ENCODE measurements at regions not wholly inside any gene's neighbourhood (a gene's known extent, or its start where the extent isn't known, plus 50 kb on each side); places are given as distances from the start of the nearest gene placed in this dataset.

DNA sequence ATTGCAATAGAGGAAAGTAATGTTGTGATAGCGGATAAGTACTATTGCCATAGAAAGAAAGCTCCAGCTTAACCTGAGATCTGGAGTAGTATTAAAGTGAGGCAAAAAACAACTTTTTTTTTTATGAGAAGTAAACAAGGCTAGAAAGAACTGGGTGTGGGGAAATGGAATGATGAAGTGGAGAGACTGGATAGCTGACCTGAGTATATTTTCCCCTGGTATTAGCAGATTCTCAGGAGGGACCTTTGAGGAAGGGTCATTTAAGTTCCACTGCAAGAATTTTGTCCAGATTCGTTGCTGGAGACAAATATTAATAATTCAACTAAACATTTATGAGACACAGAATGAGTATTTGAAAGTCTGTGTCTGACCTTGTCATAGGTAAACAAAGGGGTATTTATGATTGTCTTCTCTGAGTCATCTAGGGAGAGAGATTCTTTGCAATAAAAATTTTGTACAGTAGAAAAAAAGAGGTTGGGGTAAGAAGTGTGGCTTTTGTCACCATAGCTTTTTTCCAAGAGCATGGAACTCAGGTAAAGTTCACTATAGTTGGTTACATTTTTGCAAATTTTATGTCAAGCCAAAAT lies 2095.9 kb downstream of the ARAP2 start:
- no peak overlapping the region for H4K91ac ChIP-seq (replicated peaks; ENCODE audit: insufficient read length, low read length)
- ChIA-PET POLR2A (ENCODE audit: partially characterized antibody) (interaction anchor here (0.6 kb wide), 1 partner anchor 340 kb away, joined by 3 read pairs; no protein-coding TSS in a partner anchor), CTCF (ENCODE audit: partially characterized antibody) (no interaction called here)
- H2BK120ac ChIP-seq (replicated peaks; ENCODE audit: low read depth, low read length) = no peak overlapping the region
- no peaks in the 10 kb centered on the region for H3K27me3 ChIP-seq (replicated peaks in 1 of 4; ENCODE audit: control insufficient read depth in 3 of 4, extremely low read depth in 1 of 4, insufficient read depth in 3 of 4, low read length in 3 of 4)
- FAIRE-seq = no peak
- no peak overlapping the region for H4K5ac ChIP-seq (ENCODE audit: insufficient read length, low read depth, low read length)
- H3K23ac ChIP-seq (ENCODE audit: insufficient read length) = no peak overlapping the region
- H3K14ac ChIP-seq (ENCODE audit: insufficient read length) = no peak overlapping the region
- no peak overlapping the region for H3K18ac ChIP-seq (ENCODE audit: extremely low read depth, low read length)
- no peak overlapping the region for H2BK15ac ChIP-seq (ENCODE audit: low read length)
- no peak overlapping the region for H3K4me2 ChIP-seq (ENCODE audit: insufficient read depth in 1 of 2, low read depth in 2 of 2, low read length in 2 of 2)
- H3K56ac ChIP-seq (replicated peaks; ENCODE audit: insufficient read length, low read depth, low read length) = no peak overlapping the region
- H3K27ac ChIP-seq (ENCODE audit: low read depth, low read length) = no peak overlapping the region
- H3K79me2 ChIP-seq (ENCODE audit: control insufficient read depth in 1 of 2, insufficient read depth in 2 of 2, low read length in 2 of 2) = no peaks in the 10 kb centered on the region
- H2BK12ac ChIP-seq (ENCODE audit: low read depth, low read length) = no peak overlapping the region
- no peaks in the 10 kb centered on the region for H3K36me3 ChIP-seq (ENCODE audit: control insufficient read depth in 2 of 4, insufficient read depth in 4 of 4, low read length in 3 of 4)
- H3K4me3 ChIP-seq (ENCODE audit: extremely low read depth in 1 of 4, insufficient read depth in 2 of 4, low read depth in 3 of 4, low read length in 4 of 4) = no peak overlapping the region
- no peak overlapping the region for H3K9ac ChIP-seq (replicated peaks in 1 of 4; ENCODE audit: extremely low read depth in 1 of 4, low read depth in 3 of 4, low read length in 3 of 4)
- no peaks in the 10 kb centered on the region for H4K20me1 ChIP-seq (replicated peaks in 1 of 2; ENCODE audit: control insufficient read depth in 1 of 2, insufficient read depth in 2 of 2, low read length in 2 of 2)
- H3K79me1 ChIP-seq (ENCODE audit: low read depth, low read length) = no peaks in the 10 kb centered on the region
- no peak overlapping the region for H3K4ac ChIP-seq (replicated peaks; ENCODE audit: insufficient read length, low read depth, low read length)
- H2AK5ac ChIP-seq (ENCODE audit: low read depth, low read length) = no peak overlapping the region
- H3K9me3 ChIP-seq (ENCODE audit: insufficient read depth in 2 of 2, low read depth in 1 of 2, low read length in 1 of 2) = no peaks in the 10 kb centered on the region
- H2BK5ac ChIP-seq (ENCODE audit: low read depth, low read length) = no peak overlapping the region
- no peaks in the 10 kb centered on the region for H3K4me1 ChIP-seq (replicated peaks in 1 of 4; ENCODE audit: control insufficient read depth in 3 of 4, insufficient read depth in 4 of 4, low read length in 3 of 4)
- H3K23me2 ChIP-seq (ENCODE audit: low read depth, low read length) = no peaks in the 10 kb centered on the region
- no peak for TF ChIP-seq CHD2 (IDR thresholded peaks at IDR 0.05; ENCODE audit: low read length)
- TF ChIP-seq TAF7 (optimal IDR thresholded peaks at IDR 0.05; ENCODE audit: borderline replicate concordance, low read depth, low read length) = no peak
- no peak for TF ChIP-seq CBX5 (IDR thresholded peaks at IDR 0.05; ENCODE audit: low read depth, low read length)
- no peak for TF ChIP-seq NRF1 (IDR thresholded peaks at IDR 0.05; ENCODE audit: low read depth, low read length)
- no peak for TF ChIP-seq CEBPB (IDR thresholded peaks at IDR 0.05; ENCODE audit: low read depth, low read length)
- no peak for TF ChIP-seq SP4 (IDR thresholded peaks at IDR 0.05; ENCODE audit: low read length)
- no peak for TF ChIP-seq JUN (IDR thresholded peaks at IDR 0.05; ENCODE audit: low read depth, low read length)
- no peak for TF ChIP-seq POU5F1 (IDR thresholded peaks at IDR 0.05; ENCODE audit: low read depth, low read length)
- no peak for TF ChIP-seq FOSL1 (IDR thresholded peaks at IDR 0.05; ENCODE audit: insufficient read depth, low read depth, low read length)
- TF ChIP-seq TCF12 (IDR thresholded peaks at IDR 0.05; ENCODE audit: low read depth, low read length) = no peak
- TF ChIP-seq, protein P1, sequence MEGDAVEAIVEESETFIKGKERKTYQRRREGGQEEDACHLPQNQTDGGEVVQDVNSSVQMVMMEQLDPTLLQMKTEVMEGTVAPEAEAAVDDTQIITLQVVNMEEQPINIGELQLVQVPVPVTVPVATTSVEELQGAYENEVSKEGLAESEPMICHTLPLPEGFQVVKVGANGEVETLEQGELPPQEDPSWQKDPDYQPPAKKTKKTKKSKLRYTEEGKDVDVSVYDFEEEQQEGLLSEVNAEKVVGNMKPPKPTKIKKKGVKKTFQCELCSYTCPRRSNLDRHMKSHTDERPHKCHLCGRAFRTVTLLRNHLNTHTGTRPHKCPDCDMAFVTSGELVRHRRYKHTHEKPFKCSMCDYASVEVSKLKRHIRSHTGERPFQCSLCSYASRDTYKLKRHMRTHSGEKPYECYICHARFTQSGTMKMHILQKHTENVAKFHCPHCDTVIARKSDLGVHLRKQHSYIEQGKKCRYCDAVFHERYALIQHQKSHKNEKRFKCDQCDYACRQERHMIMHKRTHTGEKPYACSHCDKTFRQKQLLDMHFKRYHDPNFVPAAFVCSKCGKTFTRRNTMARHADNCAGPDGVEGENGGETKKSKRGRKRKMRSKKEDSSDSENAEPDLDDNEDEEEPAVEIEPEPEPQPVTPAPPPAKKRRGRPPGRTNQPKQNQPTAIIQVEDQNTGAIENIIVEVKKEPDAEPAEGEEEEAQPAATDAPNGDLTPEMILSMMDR (IDR thresholded peaks at IDR 0.05; ENCODE audit: control extremely low read depth in 1 of 3, insufficient read depth in 1 of 3, low read depth in 1 of 3, low read length in 3 of 3) = no peak
- TF ChIP-seq YY1 (IDR thresholded peaks at IDR 0.05; ENCODE audit: low read depth, low read length) = no peak
- TF ChIP-seq KDM4A (IDR thresholded peaks at IDR 0.05; ENCODE audit: low read depth, low read length, severe bottlenecking) = no peak
- WGBS, 2 experiments (ENCODE audit: extremely low coverage in 1 of 2, insufficient coverage in 1 of 2, insufficient read length in 1 of 2, insufficient replicate concordance in 2 of 2, low coverage in 1 of 2, low lambda C conversion rate in 2 of 2, missing lambda C conversion rate in 1 of 2) = 87% methylated on average over 2 of the region's 2 CpGs; no CpG with 5 or more reads in 1 of the 2 experiments
- H2AFZ ChIP-seq (ENCODE audit: low read length) = no peak overlapping the region
- no peak overlapping the region for H2BK20ac ChIP-seq (ENCODE audit: low read length)
- H4K8ac ChIP-seq (ENCODE audit: extremely low read depth, insufficient read depth, low read length) = no peak overlapping the region
- DNase-seq (ENCODE audit: low read depth in 1 of 2, low spot score in 2 of 2) = no peak
